ENCODE measurements at regions not wholly inside any gene's neighbourhood (a gene's known extent, or its start where the extent isn't known, plus 50 kb on each side); places are given as distances from the start of the nearest gene placed in this dataset.
A peak's percentile ranks its signal among the peaks of the same experiment; 100 is the strongest.

- peak; percentile 96 for DNase-seq
These were observed 177.1 kb upstream of the HAAO start for GRCh38 chr2:42969231-42970150.

- DNase-seq, result peak; percentile 96
These were observed 175.7 kb upstream of the HAAO start for GRCh38 chr2:42967959-42968674.

GRCh38 chr2:42965910-42966309, 173.5 kb upstream of the HAAO start:
- no peak for DNase-seq

DNA sequence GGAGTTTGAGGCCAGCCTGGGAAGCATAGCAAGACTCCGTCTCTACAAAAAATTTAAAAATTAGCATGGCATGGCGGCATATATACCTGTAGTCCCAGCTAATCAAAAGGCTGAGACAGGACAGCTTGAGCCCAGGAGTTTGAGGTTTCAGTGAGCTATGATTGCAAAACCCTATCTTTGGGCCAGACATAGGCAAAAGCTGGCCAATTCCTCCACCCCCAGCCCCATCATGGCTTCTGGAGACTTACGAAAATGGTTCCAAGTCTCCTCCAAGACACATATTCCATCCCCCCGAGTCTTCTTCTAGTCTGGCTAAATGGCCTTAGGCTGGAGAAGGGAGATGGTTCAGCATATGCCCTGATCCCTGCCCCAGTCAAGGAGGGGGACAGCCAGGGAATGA, 172.8 kb upstream of the HAAO start:
- no peak for DNase-seq

DNA sequence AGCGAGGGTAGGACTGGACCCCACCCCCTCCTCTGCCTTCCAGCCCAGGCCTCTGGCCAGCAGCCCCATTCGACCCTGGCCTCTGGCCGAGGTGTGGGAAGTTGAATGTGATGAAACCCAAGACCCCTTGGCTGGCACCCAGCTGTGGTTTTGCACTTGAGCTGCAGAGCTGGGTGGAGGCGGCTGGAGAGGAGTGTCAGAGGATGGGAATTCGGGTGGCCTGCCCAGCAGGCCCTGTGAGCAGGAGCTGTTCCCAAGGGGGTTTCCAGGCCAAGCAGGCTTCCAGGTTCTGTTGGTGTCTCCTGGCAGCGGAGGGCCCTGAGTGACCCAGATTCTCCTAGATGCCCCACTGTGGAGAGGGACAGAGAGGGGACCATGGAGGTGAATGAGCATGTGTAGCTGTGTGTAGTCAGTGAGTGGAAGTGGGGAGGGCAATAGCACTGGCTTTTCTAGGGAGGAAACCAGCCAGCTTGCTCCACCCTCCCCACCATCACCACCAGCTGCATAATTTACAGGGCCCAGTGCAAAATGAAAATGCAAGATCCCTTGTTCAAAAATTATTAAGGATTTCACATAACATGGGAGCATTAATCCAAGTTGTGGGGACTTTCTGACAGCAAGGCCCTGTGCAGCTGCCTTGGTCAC, 172.2 kb upstream of the HAAO start:
- peak; percentile 93 for DNase-seq

- no peak for DNase-seq
These were observed 171.2 kb upstream of the HAAO start for GRCh38 chr2:42963452-42964068.

DNA sequence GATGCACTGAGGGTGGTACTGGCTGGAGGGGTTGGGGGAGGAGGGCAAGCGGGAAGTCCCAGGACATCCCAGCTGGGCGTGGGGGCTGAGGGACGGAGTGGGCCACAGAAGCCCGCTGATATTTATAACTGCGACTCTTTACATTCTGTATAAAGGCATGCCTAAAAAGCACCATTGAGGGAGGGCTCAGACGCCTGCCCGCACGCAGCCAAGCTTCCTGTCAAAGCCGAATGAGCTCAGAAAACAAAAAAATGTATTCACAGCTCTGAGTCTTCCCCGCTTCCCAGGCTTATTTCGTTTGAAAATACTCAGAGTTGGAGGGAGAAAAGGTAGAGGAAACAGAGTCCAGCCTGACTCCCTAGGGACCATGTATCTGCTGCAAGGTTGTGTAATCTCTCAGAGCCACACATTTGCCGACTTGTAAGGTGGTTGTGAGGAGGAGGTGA, 170.1 kb upstream of the HAAO start:
- peak; percentile 60 for DNase-seq

DNA sequence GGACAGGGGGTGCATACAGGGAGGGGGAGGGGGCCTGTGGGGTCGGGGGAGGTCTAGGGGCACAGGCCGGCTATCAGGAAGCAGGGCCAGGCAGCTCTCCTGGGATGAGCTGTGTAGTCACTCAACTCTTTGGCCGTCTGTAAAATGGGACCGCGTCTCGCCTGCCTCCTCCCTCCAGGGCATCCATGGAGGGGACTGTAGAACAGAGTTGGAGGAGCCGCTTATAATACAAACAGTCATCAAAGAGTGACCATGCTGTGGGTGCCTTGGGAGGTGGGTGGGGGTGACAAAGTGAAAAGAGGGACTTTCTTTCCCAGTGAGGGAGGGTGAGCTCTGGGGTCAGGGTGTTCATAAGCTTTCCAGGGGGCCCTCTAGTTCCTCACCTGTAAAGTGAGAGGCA, 169.6 kb upstream of the HAAO start:
- no peak for DNase-seq

DNA sequence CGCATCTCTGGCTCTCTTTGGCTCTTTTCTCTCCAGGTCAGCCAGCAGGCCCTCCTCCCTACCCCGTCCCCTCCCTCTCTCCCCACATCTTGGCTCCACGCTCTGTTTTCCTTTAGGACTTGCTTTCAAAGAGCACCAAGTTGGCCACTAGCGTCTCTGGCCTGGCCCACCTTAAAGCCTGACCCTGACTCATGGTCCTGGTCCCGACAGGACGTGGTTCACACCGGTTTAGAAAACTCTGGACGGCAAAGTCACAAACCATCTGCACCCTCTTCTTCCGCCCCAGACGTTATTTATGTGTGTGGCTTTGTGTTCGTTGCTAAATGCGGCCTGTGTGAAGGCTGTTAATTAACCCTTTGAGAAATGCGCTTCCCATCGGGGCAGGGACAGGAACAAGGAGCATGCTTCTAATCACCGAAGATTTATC, 169.0 kb upstream of the HAAO start:
- DNase-seq, result no peak

- DNase-seq, result no peak
These were observed 168.4 kb upstream of the HAAO start for GRCh38 chr2:42960842-42961180.

DNA sequence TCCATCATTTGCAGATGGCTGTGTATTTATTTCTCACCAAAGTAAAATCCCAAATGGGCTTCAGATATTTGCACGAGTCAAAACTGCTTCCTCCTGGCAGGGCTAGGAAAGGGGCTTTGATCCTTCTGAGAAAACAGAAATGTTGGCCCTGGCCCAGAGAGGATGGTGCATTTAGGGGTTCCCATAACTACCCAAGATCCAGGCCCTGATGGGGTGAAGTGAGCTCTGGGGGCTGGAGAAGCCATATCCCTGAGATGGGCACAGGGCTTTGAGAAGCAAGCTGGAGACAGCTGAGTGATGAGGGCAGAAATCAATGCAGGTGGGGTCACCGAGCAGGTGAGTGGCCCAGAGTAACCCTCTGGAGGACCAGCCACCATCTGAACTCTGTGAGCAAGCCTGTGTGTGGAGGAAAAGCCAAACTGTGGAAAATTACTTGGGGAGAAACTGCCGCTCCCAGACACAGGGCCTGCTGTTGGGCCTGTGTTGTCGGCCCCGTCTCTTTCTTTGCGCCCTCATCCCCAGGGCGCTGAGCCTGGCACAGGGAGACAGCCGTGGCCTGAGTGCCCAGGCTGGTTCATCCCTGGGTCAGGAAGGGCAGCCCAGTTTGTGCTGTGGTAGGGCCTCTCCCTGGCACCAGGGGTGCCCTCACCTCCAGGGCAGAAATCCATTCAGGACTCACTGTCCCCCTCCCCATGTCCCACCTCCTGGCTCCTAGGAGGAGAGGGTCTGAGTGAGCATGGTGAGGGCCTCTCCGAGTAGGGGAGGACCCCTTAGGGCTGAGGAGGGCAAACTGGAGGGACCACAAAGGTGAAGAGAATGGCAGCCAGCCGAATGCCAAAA, 167.8 kb upstream of the HAAO start:
- no peak for DNase-seq

GRCh38 chr2:42959234-42960001, 167.0 kb upstream of the HAAO start:
- DNase-seq, result peak; percentile 74

- no peak for DNase-seq
These were observed 166.4 kb upstream of the HAAO start for GRCh38 chr2:42958741-42959233.

DNA sequence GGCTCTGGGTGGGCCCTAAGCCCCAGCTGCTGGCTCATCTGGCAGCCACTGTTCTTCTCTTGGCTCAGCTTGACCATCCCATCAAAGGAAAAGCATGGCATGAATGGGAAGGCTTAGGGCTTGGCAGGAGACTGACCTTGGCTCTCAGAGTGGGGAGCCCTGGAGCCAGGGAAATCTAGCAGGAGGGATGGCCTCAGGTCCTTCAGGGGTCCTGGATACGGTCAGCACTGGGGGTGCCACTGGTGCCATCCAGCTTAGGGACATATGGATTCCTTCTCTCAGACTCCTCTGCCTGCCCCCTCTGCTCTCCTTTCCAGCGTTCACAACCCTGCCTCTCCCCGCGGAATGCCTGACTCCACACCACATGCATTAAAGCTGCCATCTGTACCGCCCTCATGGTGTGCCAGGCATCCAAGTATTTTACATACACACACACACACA, 165.5 kb upstream of the HAAO start:
- no peak for DNase-seq

- peak; percentile 58 for DNase-seq
These were observed 164.9 kb upstream of the HAAO start for GRCh38 chr2:42957109-42957860.

- peak; percentile 80 for DNase-seq
These were observed 162.0 kb upstream of the HAAO start for GRCh38 chr2:42954227-42954962.

- DNase-seq, result no peak
These were observed 160.8 kb upstream of the HAAO start for GRCh38 chr2:42953216-42953615.

DNA sequence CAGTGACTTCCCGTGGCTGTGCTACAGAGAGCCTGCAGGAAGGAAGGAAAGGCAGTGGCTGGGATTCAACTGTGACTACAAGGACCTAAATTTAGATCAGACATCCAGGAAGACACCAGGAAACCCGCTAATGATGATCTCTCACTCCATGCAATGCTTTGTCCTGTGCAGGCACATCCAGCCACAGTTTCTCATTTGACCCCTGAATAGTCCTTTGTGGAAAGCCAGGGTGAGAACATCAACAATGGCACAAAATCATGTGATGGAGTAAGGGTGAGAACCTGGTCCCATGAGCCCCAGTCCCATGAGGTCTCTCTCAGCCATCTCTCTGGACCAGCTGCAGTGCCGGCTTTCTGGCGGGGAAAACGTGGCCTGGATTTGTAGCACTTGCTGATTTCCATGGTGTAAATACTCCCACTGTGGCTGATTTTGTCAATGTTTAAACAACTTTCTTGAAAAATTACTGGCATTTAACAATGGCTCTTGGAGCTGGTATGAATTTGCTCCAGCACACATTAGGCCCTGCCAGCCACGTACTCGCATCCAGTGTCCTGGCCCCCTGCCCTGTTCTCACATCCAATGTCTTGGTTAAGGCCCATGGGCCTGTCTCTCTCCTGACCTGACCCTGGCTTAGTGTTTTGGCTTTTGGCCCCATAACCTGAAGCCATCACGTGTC, 159.0 kb upstream of the HAAO start:
- DNase-seq, result peak; percentile 48

DNA sequence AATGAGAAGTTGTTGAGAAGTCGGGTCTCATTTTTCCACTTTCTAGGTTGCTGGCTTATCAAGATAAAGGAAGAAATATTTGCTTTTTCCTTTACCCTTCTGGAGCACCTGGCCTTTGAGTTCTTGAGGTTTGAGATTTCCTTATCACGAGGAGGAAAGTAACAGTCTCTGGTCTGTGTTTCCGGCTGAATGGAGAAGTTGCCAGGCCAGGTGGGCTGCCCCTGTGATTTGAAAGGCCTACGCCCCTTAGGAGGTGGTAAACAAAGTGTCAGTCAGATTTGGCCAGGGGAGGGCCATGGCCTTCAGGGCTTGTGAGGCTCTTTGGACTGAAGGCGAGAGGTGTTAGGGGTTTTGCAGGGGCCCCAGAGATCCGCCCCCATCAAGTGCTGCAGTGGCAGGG, 156.7 kb upstream of the HAAO start:
- DNase-seq, result no peak
